ENCODE measurements at regions not wholly inside any gene's neighbourhood (a gene's known extent, or its start where the extent isn't known, plus 50 kb on each side); places are given as distances from the start of the nearest gene placed in this dataset.
A peak's percentile ranks its signal among the peaks of the same experiment; 100 is the strongest.

DNA sequence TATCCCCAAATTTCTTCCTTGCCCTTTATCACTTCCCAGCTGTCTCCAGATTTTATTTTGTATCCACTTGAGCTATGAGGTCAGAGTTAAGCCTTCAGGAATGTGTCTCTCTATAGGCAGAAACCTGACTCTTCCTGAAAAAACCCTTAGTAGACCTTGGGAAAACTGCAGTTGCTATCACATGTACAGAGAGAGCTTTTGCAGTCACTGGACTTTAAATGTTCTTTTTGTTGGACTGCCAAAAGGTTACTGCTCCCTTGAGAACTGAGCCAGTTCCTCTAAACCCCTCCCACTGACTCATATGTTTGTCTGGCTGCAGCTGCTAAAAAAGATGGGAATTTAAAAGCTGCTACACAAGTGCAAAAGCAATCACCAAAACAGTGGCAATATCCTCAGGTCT is 169.1 kb upstream of the CCDC54 start:
- intact Hi-C loops (cut with DNase I), result no loop called here
- Histone ChIP-seq H3K4me3 (replicated peaks in 1 of 3) (no peak overlapping the region), H3K4me1 (peaks cover 18 to 25% of the 10 kb centered on the region in 2 donors), H3K27ac (peak overlapping the region; percentile 32 to 63 (median 37)), H3K9me3 (no peaks in the 10 kb centered on the region), H3K27me3 (no peaks in the 10 kb centered on the region), H3K36me3 (no peaks in the 10 kb centered on the region)
- peak; percentile 11 to 16 for DNase-seq
- peak in 1 of 2 donors; percentile 16 for TF ChIP-seq POLR2A (IDR thresholded peaks at IDR 0.05)
- TF ChIP-seq, protein P1, sequence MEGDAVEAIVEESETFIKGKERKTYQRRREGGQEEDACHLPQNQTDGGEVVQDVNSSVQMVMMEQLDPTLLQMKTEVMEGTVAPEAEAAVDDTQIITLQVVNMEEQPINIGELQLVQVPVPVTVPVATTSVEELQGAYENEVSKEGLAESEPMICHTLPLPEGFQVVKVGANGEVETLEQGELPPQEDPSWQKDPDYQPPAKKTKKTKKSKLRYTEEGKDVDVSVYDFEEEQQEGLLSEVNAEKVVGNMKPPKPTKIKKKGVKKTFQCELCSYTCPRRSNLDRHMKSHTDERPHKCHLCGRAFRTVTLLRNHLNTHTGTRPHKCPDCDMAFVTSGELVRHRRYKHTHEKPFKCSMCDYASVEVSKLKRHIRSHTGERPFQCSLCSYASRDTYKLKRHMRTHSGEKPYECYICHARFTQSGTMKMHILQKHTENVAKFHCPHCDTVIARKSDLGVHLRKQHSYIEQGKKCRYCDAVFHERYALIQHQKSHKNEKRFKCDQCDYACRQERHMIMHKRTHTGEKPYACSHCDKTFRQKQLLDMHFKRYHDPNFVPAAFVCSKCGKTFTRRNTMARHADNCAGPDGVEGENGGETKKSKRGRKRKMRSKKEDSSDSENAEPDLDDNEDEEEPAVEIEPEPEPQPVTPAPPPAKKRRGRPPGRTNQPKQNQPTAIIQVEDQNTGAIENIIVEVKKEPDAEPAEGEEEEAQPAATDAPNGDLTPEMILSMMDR (IDR thresholded peaks at IDR 0.05), result no peak

DNA sequence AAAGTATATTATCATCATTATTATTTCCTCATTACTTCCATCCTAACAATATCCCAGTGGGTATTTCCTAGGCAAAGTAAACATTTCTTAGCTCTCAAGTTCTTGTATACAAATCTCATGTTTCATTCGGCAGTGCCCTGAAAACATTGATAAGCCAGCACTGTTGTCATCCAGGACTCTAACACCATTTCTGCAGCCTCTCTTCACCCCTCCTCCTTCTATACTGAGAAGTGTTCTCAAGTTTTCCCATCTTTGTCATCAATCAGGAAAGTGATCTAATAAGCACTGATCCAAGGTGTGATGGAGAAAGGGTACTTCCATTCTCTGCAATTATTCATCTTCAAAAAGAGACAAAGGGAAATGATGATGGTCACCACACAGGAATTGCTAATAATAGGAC is 168.4 kb upstream of the CCDC54 start:
- peak overlapping the region in 2 of 3 donors; percentile 32 to 63 for H3K27ac ChIP-seq
- TF ChIP-seq, protein P1 (IDR thresholded peaks at IDR 0.05), result no peak
- TF ChIP-seq POLR2A (IDR thresholded peaks at IDR 0.05), result no peak
- DNase-seq, result no peak
- H3K27me3 ChIP-seq, result no peaks in the 10 kb centered on the region
- intact Hi-C loops (cut with DNase I), result no loop called here
- no peaks in the 10 kb centered on the region for H3K9me3 ChIP-seq
- no peaks in the 10 kb centered on the region for H3K36me3 ChIP-seq
- peaks cover 18 to 25% of the 10 kb centered on the region in 2 donors for H3K4me1 ChIP-seq
- H3K4me3 ChIP-seq (replicated peaks in 1 of 3), result no peak overlapping the region
- 28 to 53% methylated on average over 1 of the region's 1 CpG for WGBS, 2 donors

DNA sequence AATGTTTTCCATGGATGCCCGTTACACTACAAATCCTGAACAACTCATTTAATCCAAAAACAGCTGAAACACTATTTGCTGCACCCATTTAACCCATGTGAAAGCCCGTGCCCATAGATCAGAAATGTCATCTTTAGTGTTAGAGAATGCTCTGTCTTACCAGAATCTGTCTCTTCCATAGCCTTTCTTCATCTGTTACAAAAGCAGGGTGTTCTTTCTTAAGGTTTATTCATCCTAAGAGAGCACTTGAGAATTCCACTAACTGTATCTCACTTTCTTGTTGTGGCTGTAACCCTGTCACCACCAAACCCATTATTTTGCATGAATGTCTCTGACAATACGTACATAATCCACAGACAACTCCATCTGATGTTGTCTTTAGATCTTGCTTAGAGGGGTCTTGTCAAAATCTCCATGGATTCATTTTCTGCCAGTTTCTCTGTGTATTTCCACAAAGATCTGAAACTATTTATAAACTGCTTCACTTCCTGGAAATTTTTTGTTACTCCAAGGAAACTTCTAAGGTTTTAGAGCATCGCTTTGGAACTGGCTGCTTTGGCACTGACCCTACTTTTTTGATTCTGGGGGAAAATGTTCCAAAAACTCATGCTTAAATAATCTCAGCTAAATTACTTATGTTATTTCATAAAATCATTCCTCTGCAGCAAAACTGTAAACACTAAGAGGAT is 167.8 kb upstream of the CCDC54 start:
- DNase-seq, result no peak
- no peak for TF ChIP-seq POLR2A (IDR thresholded peaks at IDR 0.05)
- TF ChIP-seq, protein P1 (IDR thresholded peaks at IDR 0.05), result no peak
- 43 to 53% methylated on average over 4 of the region's 4 CpGs for WGBS, 2 donors
- no peaks in the 10 kb centered on the region for H3K27me3 ChIP-seq
- no peak overlapping the region for H3K4me3 ChIP-seq (replicated peaks in 1 of 3)
- intact Hi-C loops (cut with DNase I), result no loop called here
- H3K4me1 ChIP-seq, result peaks cover 18 to 25% of the 10 kb centered on the region in 2 donors
- peak overlapping the region in 2 of 3 donors; percentile 32 to 63 for H3K27ac ChIP-seq
- H3K9me3 ChIP-seq, result no peaks in the 10 kb centered on the region
- no peaks in the 10 kb centered on the region for H3K36me3 ChIP-seq

DNA sequence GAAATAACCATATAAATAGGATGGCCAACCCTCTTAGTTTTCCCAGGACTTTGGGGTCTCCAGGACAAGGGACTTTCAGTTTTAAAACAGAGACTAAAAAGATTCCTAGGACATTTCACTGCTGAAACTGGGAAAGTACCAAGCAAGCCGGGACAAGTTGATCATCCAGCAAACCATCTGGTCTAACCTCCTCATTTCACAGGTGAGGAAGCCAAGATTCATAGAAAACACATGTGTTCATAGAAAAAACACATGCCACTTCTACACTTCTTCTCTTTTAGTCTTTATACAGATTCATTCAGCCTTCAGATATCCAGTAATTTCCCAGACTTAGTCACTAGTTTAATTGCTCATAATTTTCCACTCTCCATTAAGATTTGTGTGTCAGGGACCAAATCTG is 165.6 kb upstream of the CCDC54 start:
- Histone ChIP-seq H3K36me3 (no peaks in the 10 kb centered on the region), H3K27me3 (no peaks in the 10 kb centered on the region), H3K9me3 (no peaks in the 10 kb centered on the region), H3K27ac (no peak overlapping the region), H3K4me3 (replicated peaks in 1 of 3) (no peak overlapping the region), H3K4me1 (peaks cover 18 to 25% of the 10 kb centered on the region in 2 donors)
- TF ChIP-seq, protein P1 (IDR thresholded peaks at IDR 0.05), result no peak
- TF ChIP-seq POLR2A (IDR thresholded peaks at IDR 0.05), result no peak
- intact Hi-C loops (cut with DNase I), result no loop called here
- DNase-seq, result no peak
- 88 to 90% methylated on average over 1 of the region's 1 CpG for WGBS, 2 donors

DNA sequence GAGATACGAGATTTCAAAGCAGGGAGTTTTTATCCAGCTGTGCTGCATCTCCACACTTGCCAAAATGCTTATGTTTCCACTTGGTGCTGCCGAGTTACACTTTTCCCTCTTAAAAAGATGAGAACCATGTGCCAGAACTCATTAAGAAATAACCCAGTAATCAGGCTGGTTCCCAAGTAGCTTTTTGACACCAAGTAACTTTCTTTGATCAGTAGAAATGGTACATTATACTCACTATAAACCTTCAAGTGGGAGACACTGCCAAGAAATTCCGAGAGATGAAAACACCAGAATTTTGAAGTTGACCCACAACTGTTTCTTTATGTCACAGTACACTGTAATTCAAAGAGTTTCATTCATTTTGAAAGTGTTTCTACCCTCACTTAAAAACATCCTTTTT is 164.6 kb upstream of the CCDC54 start:
- no peaks in the 10 kb centered on the region for H3K36me3 ChIP-seq
- no peak overlapping the region for H3K4me3 ChIP-seq (replicated peaks in 1 of 3)
- 43 to 59% methylated on average over 3 of the region's 3 CpGs for WGBS, 2 donors
- intact Hi-C loops (cut with DNase I), result no loop called here
- H3K27ac ChIP-seq, result no peak overlapping the region
- no peaks in the 10 kb centered on the region for H3K27me3 ChIP-seq
- TF ChIP-seq POLR2A (IDR thresholded peaks at IDR 0.05), result no peak
- TF ChIP-seq, protein P1 (IDR thresholded peaks at IDR 0.05), result no peak
- DNase-seq, result no peak
- peaks cover 18 to 20% of the 10 kb centered on the region in 2 donors for H3K4me1 ChIP-seq
- H3K9me3 ChIP-seq, result no peaks in the 10 kb centered on the region
